ENCODE measurements at regions not wholly inside any gene's neighbourhood (a gene's known extent, or its start where the extent isn't known, plus 50 kb on each side); places are given as distances from the start of the nearest gene placed in this dataset.

GRCh38 chr7:17660116-17660515 is 280.2 kb downstream of the SNX13 start:
- Histone ChIP-seq H3K36me3 (replicated peaks; ENCODE audit: insufficient read depth, low read length) (no peaks in the 10 kb centered on the region), H3K4me2 (ENCODE audit: low read depth, low read length) (no peak overlapping the region), H4K20me1 (ENCODE audit: insufficient read depth, low read length) (no peaks in the 10 kb centered on the region), H3K4me1 (ENCODE audit: low read length) (peaks cover 21% of the 10 kb centered on the region), H3K9me2 (replicated peaks; ENCODE audit: insufficient read depth, low read length) (no peaks in the 10 kb centered on the region), H3F3A (ENCODE audit: insufficient read depth, low read length) (peaks cover 8% of the 10 kb centered on the region), H3K4me3 (ENCODE audit: low read length) (no peak overlapping the region), H3K27me3 (replicated peaks; ENCODE audit: insufficient read depth, low read length) (no peaks in the 10 kb centered on the region), H3K79me2 (ENCODE audit: low read length) (no peaks in the 10 kb centered on the region), H3K9me3 (replicated peaks; ENCODE audit: insufficient read depth, low read length) (no peaks in the 10 kb centered on the region), H3K9ac (ENCODE audit: low read length) (no peak overlapping the region), H3K27ac (ENCODE audit: low read length) (no peak overlapping the region), H2AFZ (ENCODE audit: low read length) (no peak overlapping the region)
- no peak for DNase-seq
- no peak for TF ChIP-seq CTCF (IDR thresholded peaks at IDR 0.05; ENCODE audit: low read length)
- no peak for TF ChIP-seq EZH2 (optimal IDR thresholded peaks at IDR 0.05; ENCODE audit: low read depth, low read length)

- Histone ChIP-seq H3K27me3 (replicated peaks; ENCODE audit: insufficient read depth, low read length) (no peaks in the 10 kb centered on the region), H3K9ac (ENCODE audit: low read length) (no peak overlapping the region), H3K9me2 (replicated peaks; ENCODE audit: insufficient read depth, low read length) (no peaks in the 10 kb centered on the region), H3K4me2 (ENCODE audit: low read depth, low read length) (no peak overlapping the region), H4K20me1 (ENCODE audit: insufficient read depth, low read length) (no peaks in the 10 kb centered on the region), H3K4me3 (ENCODE audit: low read length) (no peak overlapping the region), H3K4me1 (ENCODE audit: low read length) (peaks cover 4% of the 10 kb centered on the region), H3K79me2 (ENCODE audit: low read length) (no peaks in the 10 kb centered on the region), H3F3A (ENCODE audit: insufficient read depth, low read length) (no peaks in the 10 kb centered on the region), H3K36me3 (replicated peaks; ENCODE audit: insufficient read depth, low read length) (no peaks in the 10 kb centered on the region), H2AFZ (ENCODE audit: low read length) (no peak overlapping the region), H3K27ac (ENCODE audit: low read length) (no peak overlapping the region), H3K9me3 (replicated peaks; ENCODE audit: insufficient read depth, low read length) (no peaks in the 10 kb centered on the region)
- TF ChIP-seq CTCF (IDR thresholded peaks at IDR 0.05; ENCODE audit: low read length): no peak
- TF ChIP-seq EZH2 (optimal IDR thresholded peaks at IDR 0.05; ENCODE audit: low read depth, low read length): no peak
- TF ChIP-seq EZH2phosphoT487 (IDR thresholded peaks at IDR 0.05; ENCODE audit: low read length): no peak
- DNase-seq: no peak
Measured at GRCh38 chr7:17661982-17662585, 278.2 kb downstream of the SNX13 start.

GRCh38 chr7:17663061-17663675 is 277.1 kb downstream of the SNX13 start:
- TF ChIP-seq EZH2 (optimal IDR thresholded peaks at IDR 0.05; ENCODE audit: low read depth, low read length) (no peak), CTCF (IDR thresholded peaks at IDR 0.05; ENCODE audit: low read length) (no peak), EZH2phosphoT487 (IDR thresholded peaks at IDR 0.05; ENCODE audit: low read length) (no peak)
- H3K27me3 ChIP-seq (replicated peaks; ENCODE audit: insufficient read depth, low read length): no peaks in the 10 kb centered on the region
- no peak overlapping the region for H3K9ac ChIP-seq (ENCODE audit: low read length)
- H3K4me1 ChIP-seq (ENCODE audit: low read length): peaks cover 4% of the 10 kb centered on the region; the same call in 1 of the 2 replicates
- no peak overlapping the region for H3K4me3 ChIP-seq (ENCODE audit: low read length)
- H3K9me2 ChIP-seq (replicated peaks; ENCODE audit: insufficient read depth, low read length): no peaks in the 10 kb centered on the region
- H3K27ac ChIP-seq (ENCODE audit: low read length): no peak overlapping the region
- no peak overlapping the region for H3K4me2 ChIP-seq (ENCODE audit: low read depth, low read length)
- no peak overlapping the region for H2AFZ ChIP-seq (ENCODE audit: low read length)
- H3K9me3 ChIP-seq (replicated peaks; ENCODE audit: insufficient read depth, low read length): no peaks in the 10 kb centered on the region
- no peaks in the 10 kb centered on the region for H3K79me2 ChIP-seq (ENCODE audit: low read length)
- H3K36me3 ChIP-seq (replicated peaks; ENCODE audit: insufficient read depth, low read length): no peaks in the 10 kb centered on the region
- H4K20me1 ChIP-seq (ENCODE audit: insufficient read depth, low read length): no peaks in the 10 kb centered on the region
- H3F3A ChIP-seq (ENCODE audit: insufficient read depth, low read length): no peaks in the 10 kb centered on the region
- DNase-seq: no peak

Measured in MM.1S (cell line).